GM21723 (cell line): ENCODE measurements at regions not wholly inside any gene's neighbourhood (a gene's known extent, or its start where the extent isn't known, plus 50 kb on each side); places are given as distances from the start of the nearest gene placed in this dataset.
"Not testable (repeated sequence)": the region's sequence is repeated elsewhere in the genome, so short reads cannot be mapped to it uniquely, and the experiment has no call there.

Experiments used
- ATAC-seq: cut with Tn5 transposase; IDR thresholded peaks from one replicate; pipeline ENCODE4 v1.9.1; 2021; ENCODE audit warnings: mild to moderate bottlenecking, moderate library complexity; ENCODE audit not compliant: unreplicated experiment

GRCh38 chr6:113017353-113017752, 670.2 kb downstream of the RFPL4B start:
- no peak for ATAC-seq

DNA sequence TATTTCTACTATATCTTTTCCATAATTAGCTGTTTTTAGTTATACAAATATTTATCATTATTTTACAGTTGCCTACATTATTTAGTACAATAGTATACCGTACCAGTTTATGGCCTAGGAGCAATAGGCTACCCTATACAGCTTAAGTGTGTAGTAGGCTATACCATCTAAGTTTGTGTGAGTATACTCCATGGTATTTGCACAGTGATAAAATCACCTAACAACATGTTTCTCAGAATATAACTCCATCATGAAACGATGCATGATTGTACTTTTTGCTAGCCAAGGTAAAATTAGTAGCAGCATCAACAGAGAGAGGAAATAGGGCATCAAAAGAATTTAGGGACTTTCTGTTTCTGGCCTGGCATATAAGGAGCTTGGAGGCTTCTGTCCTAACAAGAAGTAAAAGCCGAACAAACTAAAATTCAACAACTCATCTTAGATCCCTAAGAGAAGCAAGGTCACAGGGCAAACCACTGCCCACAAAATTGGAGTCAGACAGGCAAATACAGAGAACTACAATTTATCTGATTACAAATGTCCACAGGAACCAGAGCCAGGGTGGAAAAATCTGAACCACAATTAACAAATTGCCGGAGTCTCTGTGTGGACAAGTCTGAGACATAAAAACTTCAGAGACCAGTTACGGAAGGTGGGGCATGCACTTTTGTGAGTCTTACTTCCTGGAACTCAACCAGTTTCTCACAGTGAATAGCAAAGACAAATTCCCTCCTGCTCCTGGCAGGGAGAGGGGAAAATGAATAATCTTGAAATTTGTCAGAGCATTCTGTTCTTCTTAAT, 671.4 kb downstream of the RFPL4B start:
- no peak for ATAC-seq

DNA sequence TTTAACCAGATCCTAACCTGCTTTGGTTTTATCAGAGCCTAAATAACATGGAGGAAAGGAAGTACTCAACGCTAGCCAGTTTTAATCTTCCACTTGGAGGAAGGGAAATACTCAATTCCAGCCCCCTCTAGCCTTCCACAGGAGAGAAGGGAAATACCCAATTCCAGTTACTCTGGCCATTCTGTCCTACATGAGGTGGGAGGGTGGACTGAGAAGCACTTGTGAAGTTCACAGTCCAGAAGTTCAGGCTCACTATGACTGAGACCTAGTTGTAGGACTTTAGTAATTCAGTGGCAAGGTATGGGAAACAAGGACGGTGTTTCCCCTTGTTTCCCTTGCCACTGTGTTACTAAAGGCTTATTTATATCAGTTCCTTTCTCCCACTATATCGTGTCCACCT, 672.0 kb downstream of the RFPL4B start:
- no peak for ATAC-seq

DNA sequence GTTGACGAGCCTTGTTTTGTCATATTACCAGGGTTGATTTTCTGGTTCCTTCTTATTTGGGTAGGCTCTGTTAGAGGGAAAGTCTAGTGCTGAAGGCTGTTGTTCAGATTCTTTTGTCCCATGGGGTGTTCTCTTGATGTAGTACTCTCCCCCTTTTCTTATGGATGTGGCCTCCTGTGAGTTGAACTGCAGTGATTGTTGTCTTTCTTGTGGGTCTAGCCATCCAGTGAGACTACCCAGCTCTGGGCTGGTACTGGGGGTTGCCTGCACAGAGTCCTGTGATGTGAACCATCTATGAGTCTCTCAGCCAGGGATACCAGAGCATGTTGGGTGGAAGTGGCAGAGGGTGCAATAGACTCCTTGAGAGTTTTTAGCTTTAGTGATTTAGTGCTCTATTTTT, 680.6 kb downstream of the RFPL4B start:
- ATAC-seq, result no peak

DNA sequence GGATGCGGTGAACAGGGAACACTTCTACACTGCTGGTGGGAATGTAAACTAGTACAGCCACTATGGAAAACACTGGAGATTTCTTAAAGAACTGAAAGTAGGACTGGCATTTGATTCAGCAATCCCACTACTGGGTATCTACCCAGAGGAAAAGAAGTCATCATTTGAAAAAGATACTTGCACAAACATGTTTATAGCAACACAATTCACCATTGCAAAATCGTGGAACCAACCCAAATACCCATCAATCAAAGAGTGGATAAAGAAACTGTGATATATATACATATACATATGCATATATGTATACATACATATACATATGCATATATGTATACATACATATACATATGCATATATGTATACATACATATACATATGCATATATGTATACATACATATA, 682.0 kb downstream of the RFPL4B start:
- ATAC-seq, result not testable (repeated sequence)

- no peak for ATAC-seq
These were observed 684.6 kb downstream of the RFPL4B start for GRCh38 chr6:113031591-113032238.

GRCh38 chr6:113039005-113039404, 691.9 kb downstream of the RFPL4B start:
- ATAC-seq, result no peak

- ATAC-seq, result no peak
These were observed 700.0 kb downstream of the RFPL4B start for GRCh38 chr6:113047148-113047547.

GRCh38 chr6:113047932-113048331, 700.8 kb downstream of the RFPL4B start:
- ATAC-seq, result no peak

GRCh38 chr6:113048741-113049140, 701.6 kb downstream of the RFPL4B start:
- no peak for ATAC-seq

- no peak for ATAC-seq
These were observed 702.1 kb downstream of the RFPL4B start for GRCh38 chr6:113049190-113049589.

DNA sequence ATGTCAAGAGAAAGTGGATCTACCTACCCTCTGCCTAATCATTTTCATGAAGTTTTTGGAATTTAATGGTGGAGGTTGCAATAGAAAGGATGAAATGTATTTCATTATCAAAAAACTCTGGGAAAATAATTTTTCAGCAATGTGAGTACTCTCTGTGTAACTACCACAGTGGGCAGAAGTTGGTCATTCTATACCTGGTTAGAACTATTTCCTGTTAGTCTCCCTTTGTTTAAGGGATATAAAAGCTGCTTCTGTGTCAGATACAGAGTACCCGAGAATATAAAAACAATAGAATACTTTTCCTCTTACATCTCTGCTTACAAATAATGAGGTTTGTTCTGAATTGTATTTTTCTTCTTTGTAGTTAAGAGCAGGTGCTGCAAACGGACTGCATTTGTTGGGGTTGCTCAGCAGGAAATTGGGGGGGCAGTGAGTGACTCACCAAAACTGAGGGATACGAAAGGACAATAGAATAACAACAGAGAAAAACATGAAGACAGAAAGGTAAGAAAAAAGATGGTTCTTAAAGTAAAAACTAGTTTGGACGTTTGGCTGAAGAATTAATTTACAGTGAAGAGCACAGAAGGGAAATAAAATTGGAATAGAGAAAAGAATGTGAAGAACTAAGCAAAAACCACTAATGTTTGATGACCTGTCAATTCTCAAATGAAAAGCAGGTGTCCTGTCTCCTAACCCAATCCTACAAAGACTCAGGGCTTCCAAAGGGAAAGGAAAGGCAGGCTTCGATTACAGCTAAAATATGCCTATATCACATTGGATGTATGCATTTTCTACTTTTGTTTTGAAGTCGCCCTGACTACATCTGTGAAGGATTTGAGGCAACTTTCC, 703.1 kb downstream of the RFPL4B start:
- no peak for ATAC-seq

- ATAC-seq, result no peak
These were observed 703.8 kb downstream of the RFPL4B start for GRCh38 chr6:113050979-113051378.

GRCh38 chr6:113052506-113052905, 705.4 kb downstream of the RFPL4B start:
- no peak for ATAC-seq

DNA sequence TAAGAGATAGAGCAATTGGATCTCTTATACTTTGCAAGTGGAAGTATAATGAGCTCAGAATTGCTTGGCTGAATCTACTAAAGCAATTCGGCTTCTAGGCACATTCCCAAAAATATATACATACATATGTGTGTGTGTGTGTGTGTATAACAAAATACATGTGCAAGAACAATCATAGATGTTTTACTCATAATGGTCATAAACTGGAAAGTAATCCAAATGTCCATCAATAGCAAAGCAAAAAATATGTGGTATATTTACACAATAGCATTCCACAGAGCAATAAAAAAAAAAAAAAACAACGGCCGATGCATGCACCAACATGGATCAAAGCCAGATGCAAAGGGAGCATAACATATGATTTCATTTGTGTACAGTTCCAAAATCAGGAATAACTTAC, 707.9 kb downstream of the RFPL4B start:
- no peak for ATAC-seq

GRCh38 chr6:113055998-113056397, 708.9 kb downstream of the RFPL4B start:
- ATAC-seq, result no peak

GRCh38 chr6:113057567-113058053, 710.5 kb downstream of the RFPL4B start:
- no peak for ATAC-seq

DNA sequence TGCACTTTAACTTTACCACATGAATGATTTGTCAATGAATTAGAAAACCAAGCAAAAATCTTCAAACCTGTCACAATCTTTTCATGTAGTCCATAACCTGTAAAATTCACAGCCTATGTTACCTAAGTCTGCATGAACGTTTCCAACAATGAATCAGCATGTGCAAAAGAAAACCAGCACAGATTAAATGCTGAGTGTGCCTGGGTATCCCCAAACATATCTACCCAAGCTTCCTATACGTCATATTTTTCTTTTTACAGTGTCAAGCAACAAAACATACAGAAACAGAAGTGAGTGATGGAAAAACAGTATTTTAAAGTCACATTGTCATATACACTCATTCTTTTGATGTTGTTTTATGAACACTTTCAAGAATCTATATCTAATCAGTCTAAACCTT, 713.5 kb downstream of the RFPL4B start:
- ATAC-seq, result no peak

- ATAC-seq, result no peak
These were observed 718.5 kb downstream of the RFPL4B start for GRCh38 chr6:113065611-113066010.

DNA sequence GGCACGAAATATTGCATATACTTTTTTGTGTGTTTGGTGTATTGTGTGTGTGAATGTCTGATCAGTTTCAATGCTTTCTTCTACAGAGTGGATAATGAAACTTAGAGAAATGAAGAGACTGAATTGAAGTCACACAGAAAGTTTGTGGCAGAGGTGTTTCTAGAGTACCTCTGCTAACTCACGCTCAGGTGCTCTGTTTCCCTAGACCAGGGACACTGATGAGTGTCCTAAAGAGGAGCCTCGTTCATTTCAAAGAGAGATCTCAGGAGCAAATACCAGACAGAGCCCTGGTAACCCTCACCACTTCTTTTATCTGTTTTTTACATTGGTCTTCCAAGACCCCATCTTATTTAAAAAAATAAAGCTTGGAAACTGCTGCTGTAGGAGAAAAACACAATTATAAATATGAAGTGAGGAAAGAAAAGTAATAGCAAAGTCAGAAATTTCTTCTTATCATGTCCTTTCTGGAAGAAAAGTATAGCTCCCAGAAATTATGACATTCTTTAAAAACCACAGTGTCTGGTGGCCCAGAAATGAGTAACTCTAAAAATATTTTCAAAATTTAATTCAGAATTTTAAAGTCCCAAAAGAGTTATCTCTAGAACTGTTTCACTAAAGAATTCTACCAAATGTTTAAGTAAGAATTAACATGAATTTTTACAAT, 720.6 kb downstream of the RFPL4B start:
- no peak for ATAC-seq

GRCh38 chr6:113068570-113068969, 721.4 kb downstream of the RFPL4B start:
- no peak for ATAC-seq
